Ishikawa (cell line): ENCODE measurements at regions not wholly inside any gene's neighbourhood (a gene's known extent, or its start where the extent isn't known, plus 50 kb on each side); places are given as distances from the start of the nearest gene placed in this dataset.

Source experiments
- CEBPB ChIP-seq: IDR thresholded peaks from 2 replicates; pipeline ENCODE4 v1.6.1; 2012
- EP300 ChIP-seq: IDR thresholded peaks from 2 replicates; pipeline ENCODE4 v1.6.1; 2012; ENCODE audit warnings: borderline replicate concordance
- FOXM1 ChIP-seq: IDR thresholded peaks from 2 replicates; pipeline ENCODE4 v1.6.1; 2012; ENCODE audit warnings: low read depth, borderline replicate concordance
- RAD21 ChIP-seq: IDR thresholded peaks from 2 replicates; pipeline ENCODE4 v1.6.1; 2012; ENCODE audit warnings: low read depth
- REST ChIP-seq: IDR thresholded peaks from 2 replicates; pipeline ENCODE4 v1.6.1; 2012; ENCODE audit warnings: low read depth, mild to moderate bottlenecking
- TAF1 ChIP-seq: IDR thresholded peaks from 2 replicates; pipeline ENCODE4 v1.6.1; 2012; ENCODE audit warnings: low read depth, mild to moderate bottlenecking
- TEAD4 ChIP-seq: IDR thresholded peaks from 2 replicates; pipeline ENCODE4 v1.6.1; 2012
- ZBTB7A ChIP-seq: IDR thresholded peaks from 2 replicates; pipeline ENCODE4 v1.6.1; 2012; ENCODE audit warnings: low read depth
- TF ChIP-seq, protein P1 (sequence below): IDR thresholded peaks from 2 replicates; pipeline ENCODE4 v1.6.1; 2012

GRCh38 chr12:33589576-33590114 lies 150.0 kb upstream of the SYT10 start:
- no peak for TF ChIP-seq TEAD4
- no peak for TF ChIP-seq RAD21
- TF ChIP-seq REST: no peak
- no peak for TF ChIP-seq EP300
- no peak for TF ChIP-seq CEBPB
- TF ChIP-seq FOXM1: no peak
- TF ChIP-seq TAF1: no peak
- TF ChIP-seq, protein P1, sequence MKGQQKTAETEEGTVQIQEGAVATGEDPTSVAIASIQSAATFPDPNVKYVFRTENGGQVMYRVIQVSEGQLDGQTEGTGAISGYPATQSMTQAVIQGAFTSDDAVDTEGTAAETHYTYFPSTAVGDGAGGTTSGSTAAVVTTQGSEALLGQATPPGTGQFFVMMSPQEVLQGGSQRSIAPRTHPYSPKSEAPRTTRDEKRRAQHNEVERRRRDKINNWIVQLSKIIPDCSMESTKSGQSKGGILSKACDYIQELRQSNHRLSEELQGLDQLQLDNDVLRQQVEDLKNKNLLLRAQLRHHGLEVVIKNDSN: no peak
- no peak for TF ChIP-seq ZBTB7A
